ENCODE measurements at regions not wholly inside any gene's neighbourhood (a gene's known extent, or its start where the extent isn't known, plus 50 kb on each side); places are given as distances from the start of the nearest gene placed in this dataset.

- no peak for DNase-seq (ENCODE audit: low read depth)
- Histone ChIP-seq H3K36me3 (ENCODE audit: control insufficient read depth, insufficient read depth, low read length) (no peaks in the 10 kb centered on the region), H3K27me3 (ENCODE audit: control insufficient read depth, insufficient read depth, low read length) (no peaks in the 10 kb centered on the region), H3K4me3 (ENCODE audit: low read depth, low read length) (no peak overlapping the region)
- no peak for TF ChIP-seq CTCF (IDR thresholded peaks at IDR 0.05; ENCODE audit: insufficient read depth, low read length, poor library complexity, severe bottlenecking)
Observed at GRCh38 chr18:26662996-26663395, 114.6 kb upstream of the KCTD1 start.

- H3K4me3 ChIP-seq (ENCODE audit: low read depth, low read length) = peak overlapping the region; percentile 82
- H3K36me3 ChIP-seq (ENCODE audit: control insufficient read depth, insufficient read depth, low read length) = no peaks in the 10 kb centered on the region
- DNase-seq (ENCODE audit: low read depth) = no peak
- H3K27me3 ChIP-seq (ENCODE audit: control insufficient read depth, insufficient read depth, low read length) = peaks cover 6% of the 10 kb centered on the region
- TF ChIP-seq CTCF (IDR thresholded peaks at IDR 0.05; ENCODE audit: insufficient read depth, low read length, poor library complexity, severe bottlenecking) = no peak
Observed at GRCh38 chr18:26657631-26658581, 109.6 kb upstream of the KCTD1 start.

- H3K36me3 ChIP-seq (ENCODE audit: control insufficient read depth, insufficient read depth, low read length) = no peaks in the 10 kb centered on the region
- no peak for DNase-seq (ENCODE audit: low read depth)
- peak; percentile 37 for TF ChIP-seq CTCF (IDR thresholded peaks at IDR 0.05; ENCODE audit: insufficient read depth, low read length, poor library complexity, severe bottlenecking)
- peak overlapping the region; percentile 82 for H3K4me3 ChIP-seq (ENCODE audit: low read depth, low read length)
- peaks cover 6% of the 10 kb centered on the region for H3K27me3 ChIP-seq (ENCODE audit: control insufficient read depth, insufficient read depth, low read length)
Observed at GRCh38 chr18:26656944-26657536, 108.7 kb upstream of the KCTD1 start.

GRCh38 chr18:26656431-26656943 lies 108.1 kb upstream of the KCTD1 start:
- DNase-seq (ENCODE audit: low read depth) = no peak
- Histone ChIP-seq H3K27me3 (ENCODE audit: control insufficient read depth, insufficient read depth, low read length) (peaks cover 6% of the 10 kb centered on the region), H3K36me3 (ENCODE audit: control insufficient read depth, insufficient read depth, low read length) (no peaks in the 10 kb centered on the region), H3K4me3 (ENCODE audit: low read depth, low read length) (peak overlapping the region; percentile 82)
- TF ChIP-seq CTCF (IDR thresholded peaks at IDR 0.05; ENCODE audit: insufficient read depth, low read length, poor library complexity, severe bottlenecking) = no peak

GRCh38 chr18:26655525-26656430 lies 107.4 kb upstream of the KCTD1 start:
- no peak for DNase-seq (ENCODE audit: low read depth)
- peak overlapping the region; percentile 82 for H3K4me3 ChIP-seq (ENCODE audit: low read depth, low read length)
- peak; percentile 16 for TF ChIP-seq CTCF (IDR thresholded peaks at IDR 0.05; ENCODE audit: insufficient read depth, low read length, poor library complexity, severe bottlenecking)
- H3K36me3 ChIP-seq (ENCODE audit: control insufficient read depth, insufficient read depth, low read length) = no peaks in the 10 kb centered on the region
- peaks cover 6% of the 10 kb centered on the region for H3K27me3 ChIP-seq (ENCODE audit: control insufficient read depth, insufficient read depth, low read length)
